ENCODE measurements at regions not wholly inside any gene's neighbourhood (a gene's known extent, or its start where the extent isn't known, plus 50 kb on each side); places are given as distances from the start of the nearest gene placed in this dataset.
"Not testable (repeated sequence)": the region's sequence is repeated elsewhere in the genome, so short reads cannot be mapped to it uniquely, and the experiment has no call there.

- H3K4me3 Mint-ChIP-seq; DNase-seq; H3K4me1 ChIP-seq (ENCODE audit: insufficient read depth, low read length); H3K36me3 ChIP-seq (ENCODE audit: insufficient read depth, low read length); H3K27ac ChIP-seq (ENCODE audit: low read depth, low read length); H3K36me3 Mint-ChIP-seq; H3K27ac Mint-ChIP-seq; CTCF ChIA-PET (ENCODE audit: partially characterized antibody); POLR2A ChIA-PET (ENCODE audit: partially characterized antibody); H3K4me3 ChIP-seq (ENCODE audit: low read length in 2 of 2); H3K9me3 Mint-ChIP-seq; H3K9me3 ChIP-seq (ENCODE audit: control insufficient read depth in 1 of 2, low read length in 2 of 2); intact Hi-C loops (cut with micrococcal nuclease); H3K4me1 Mint-ChIP-seq; H3K27me3 Mint-ChIP-seq; H3K27me3 ChIP-seq (ENCODE audit: insufficient read depth, low read length): not testable (repeated sequence)
Observed at GRCh38 chr10:46156866-46157265, 110.8 kb upstream of the MSMB start.

GRCh38 chr10:46169736-46170135, 117.1 kb upstream of the ANTXRL start:
- POLR2A ChIA-PET (ENCODE audit: partially characterized antibody) = no interaction called here
- Histone ChIP-seq H3K4me3 (ENCODE audit: low read length in 2 of 2) (no peak overlapping the region), H3K27me3 (ENCODE audit: insufficient read depth, low read length) (no peaks in the 10 kb centered on the region), H3K36me3 (ENCODE audit: insufficient read depth, low read length) (no peaks in the 10 kb centered on the region), H3K9me3 (ENCODE audit: control insufficient read depth in 1 of 2, low read length in 2 of 2) (no peaks in the 10 kb centered on the region), H3K4me1 (ENCODE audit: insufficient read depth, low read length) (no peaks in the 10 kb centered on the region), H3K27ac (ENCODE audit: low read depth, low read length) (no peak overlapping the region)
- Mint-ChIP-seq H3K36me3 (peaks cover 0 to 12% of the 10 kb centered on the region in 2 donors), H3K4me1 (no peaks in the 10 kb centered on the region), H3K27ac (no peak overlapping the region), H3K27me3 (no peaks in the 10 kb centered on the region), H3K4me3 (no peak overlapping the region), H3K9me3 (peaks cover 0 to 18% (median 12%) of the 10 kb centered on the region in 8 donors)
- intact Hi-C loops (cut with micrococcal nuclease) = loop anchor here (10.0 kb wide), 1 partner anchor 85 kb away; no protein-coding TSS in a partner anchor
- CTCF ChIA-PET (ENCODE audit: partially characterized antibody) = no interaction called here
- no peak for DNase-seq

- Histone ChIP-seq H3K4me3 (ENCODE audit: low read length in 2 of 2) (no peak overlapping the region), H3K9me3 (ENCODE audit: control insufficient read depth in 1 of 2, low read length in 2 of 2) (no peaks in the 10 kb centered on the region), H3K27ac (ENCODE audit: low read depth, low read length) (no peak overlapping the region), H3K36me3 (ENCODE audit: insufficient read depth, low read length) (no peaks in the 10 kb centered on the region), H3K27me3 (ENCODE audit: insufficient read depth, low read length) (no peaks in the 10 kb centered on the region), H3K4me1 (ENCODE audit: insufficient read depth, low read length) (no peaks in the 10 kb centered on the region)
- H3K9me3 Mint-ChIP-seq = peaks cover 0 to 18% (median 12%) of the 10 kb centered on the region in 8 donors
- no peak for DNase-seq
- CTCF ChIA-PET (ENCODE audit: partially characterized antibody) = interaction anchor here (0.8 kb wide), 1 partner anchor 141 kb away, joined by 3 read pairs; no protein-coding TSS in a partner anchor
- POLR2A ChIA-PET (ENCODE audit: partially characterized antibody) = no interaction called here
- H3K4me3 Mint-ChIP-seq = no peak overlapping the region
- peaks cover 0 to 12% of the 10 kb centered on the region in 2 donors for H3K36me3 Mint-ChIP-seq
- H3K4me1 Mint-ChIP-seq = no peaks in the 10 kb centered on the region
- no peak overlapping the region for H3K27ac Mint-ChIP-seq
- intact Hi-C loops (cut with micrococcal nuclease) = no loop called here
- no peaks in the 10 kb centered on the region for H3K27me3 Mint-ChIP-seq
Observed at GRCh38 chr10:46170789-46171188, 116.0 kb upstream of the ANTXRL start.

- no peak overlapping the region for H3K4me3 ChIP-seq (ENCODE audit: low read length in 2 of 2)
- ChIA-PET POLR2A (ENCODE audit: partially characterized antibody) (no interaction called here), CTCF (ENCODE audit: partially characterized antibody) (interaction anchor here (0.8 kb wide), 1 partner anchor 142 kb away, joined by 3 read pairs; no protein-coding TSS in a partner anchor)
- Mint-ChIP-seq H3K4me3 (no peak overlapping the region), H3K4me1 (no peaks in the 10 kb centered on the region), H3K27ac (no peak overlapping the region), H3K27me3 (no peaks in the 10 kb centered on the region), H3K9me3 (peaks cover 0 to 18% (median 12%) of the 10 kb centered on the region in 8 donors), H3K36me3 (peaks cover 0 to 12% of the 10 kb centered on the region in 2 donors)
- H3K27ac ChIP-seq (ENCODE audit: low read depth, low read length) = no peak overlapping the region
- intact Hi-C loops (cut with micrococcal nuclease) = no loop called here
- H3K36me3 ChIP-seq (ENCODE audit: insufficient read depth, low read length) = no peaks in the 10 kb centered on the region
- DNase-seq = no peak
- no peaks in the 10 kb centered on the region for H3K9me3 ChIP-seq (ENCODE audit: control insufficient read depth in 1 of 2, low read length in 2 of 2)
- no peaks in the 10 kb centered on the region for H3K4me1 ChIP-seq (ENCODE audit: insufficient read depth, low read length)
- no peaks in the 10 kb centered on the region for H3K27me3 ChIP-seq (ENCODE audit: insufficient read depth, low read length)
Observed at GRCh38 chr10:46171661-46172060, 115.1 kb upstream of the ANTXRL start.

GRCh38 chr10:46175296-46175695, 111.5 kb upstream of the ANTXRL start:
- no peaks in the 10 kb centered on the region for H3K36me3 ChIP-seq (ENCODE audit: insufficient read depth, low read length)
- POLR2A ChIA-PET (ENCODE audit: partially characterized antibody) = no interaction called here
- peaks cover 0 to 9% of the 10 kb centered on the region in 2 donors for H3K36me3 Mint-ChIP-seq
- CTCF ChIA-PET (ENCODE audit: partially characterized antibody) = no interaction called here
- no peak overlapping the region for H3K27ac Mint-ChIP-seq
- H3K27ac ChIP-seq (ENCODE audit: low read depth, low read length) = no peak overlapping the region
- intact Hi-C loops (cut with micrococcal nuclease) = no loop called here
- H3K4me1 ChIP-seq (ENCODE audit: insufficient read depth, low read length) = no peaks in the 10 kb centered on the region
- no peak overlapping the region for H3K4me3 ChIP-seq (ENCODE audit: low read length in 2 of 2)
- H3K27me3 ChIP-seq (ENCODE audit: insufficient read depth, low read length) = no peaks in the 10 kb centered on the region
- no peak overlapping the region for H3K4me3 Mint-ChIP-seq
- H3K9me3 Mint-ChIP-seq = peaks cover 0 to 14% (median 7%) of the 10 kb centered on the region in 8 donors
- no peaks in the 10 kb centered on the region for H3K9me3 ChIP-seq (ENCODE audit: control insufficient read depth in 1 of 2, low read length in 2 of 2)
- no peaks in the 10 kb centered on the region for H3K27me3 Mint-ChIP-seq
- no peak for DNase-seq
- peaks cover 0 to 3% (median 0%) of the 10 kb centered on the region in 4 donors for H3K4me1 Mint-ChIP-seq

- Mint-ChIP-seq H3K4me3 (no peak overlapping the region), H3K27ac (no peak overlapping the region), H3K4me1 (peaks cover 0 to 3% (median 0%) of the 10 kb centered on the region in 4 donors), H3K27me3 (no peaks in the 10 kb centered on the region), H3K36me3 (peaks cover 0 to 6% of the 10 kb centered on the region in 2 donors), H3K9me3 (peaks cover 0 to 10% (median 3%) of the 10 kb centered on the region in 8 donors)
- CTCF ChIA-PET (ENCODE audit: partially characterized antibody) = no interaction called here
- Histone ChIP-seq H3K27me3 (ENCODE audit: insufficient read depth, low read length) (no peaks in the 10 kb centered on the region), H3K27ac (ENCODE audit: low read depth, low read length) (no peak overlapping the region), H3K36me3 (ENCODE audit: insufficient read depth, low read length) (no peaks in the 10 kb centered on the region), H3K4me1 (ENCODE audit: insufficient read depth, low read length) (no peaks in the 10 kb centered on the region), H3K9me3 (ENCODE audit: control insufficient read depth in 1 of 2, low read length in 2 of 2) (no peaks in the 10 kb centered on the region), H3K4me3 (ENCODE audit: low read length in 2 of 2) (no peak overlapping the region)
- intact Hi-C loops (cut with micrococcal nuclease) = no loop called here
- DNase-seq = no peak
- POLR2A ChIA-PET (ENCODE audit: partially characterized antibody) = interaction anchor here (0.7 kb wide), 1 partner anchor 156 kb away, joined by 3 read pairs; no protein-coding TSS in a partner anchor
Observed at GRCh38 chr10:46175831-46176230, 111.0 kb upstream of the ANTXRL start.

GRCh38 chr10:46187431-46187830, 99.4 kb upstream of the ANTXRL start:
- H3K4me3 ChIP-seq (ENCODE audit: low read length in 2 of 2); POLR2A ChIA-PET (ENCODE audit: partially characterized antibody); H3K4me3 Mint-ChIP-seq; DNase-seq; H3K4me1 ChIP-seq (ENCODE audit: insufficient read depth, low read length); H3K36me3 ChIP-seq (ENCODE audit: insufficient read depth, low read length); H3K27ac ChIP-seq (ENCODE audit: low read depth, low read length); CTCF ChIA-PET (ENCODE audit: partially characterized antibody); H3K27ac Mint-ChIP-seq; intact Hi-C loops (cut with micrococcal nuclease); H3K9me3 ChIP-seq (ENCODE audit: control insufficient read depth in 1 of 2, low read length in 2 of 2); H3K4me1 Mint-ChIP-seq; H3K27me3 ChIP-seq (ENCODE audit: insufficient read depth, low read length); H3K27me3 Mint-ChIP-seq; H3K9me3 Mint-ChIP-seq: not testable (repeated sequence)
- H3K36me3 Mint-ChIP-seq = peaks cover 12 to 21% of the 10 kb centered on the region in 2 donors

GRCh38 chr10:46197050-46197449, 89.7 kb upstream of the ANTXRL start:
- ChIA-PET CTCF (ENCODE audit: partially characterized antibody) (no interaction called here), POLR2A (ENCODE audit: partially characterized antibody) (no interaction called here)
- H3K4me1 ChIP-seq (ENCODE audit: insufficient read depth, low read length) = no peaks in the 10 kb centered on the region
- H3K27ac ChIP-seq (ENCODE audit: low read depth, low read length) = no peak overlapping the region
- Mint-ChIP-seq H3K4me3 (no peak overlapping the region), H3K9me3 (peaks cover 0 to 3% (median 0%) of the 10 kb centered on the region in 8 donors), H3K27ac (no peak overlapping the region), H3K27me3 (no peaks in the 10 kb centered on the region), H3K36me3 (peaks cover 7 to 16% of the 10 kb centered on the region in 2 donors), H3K4me1 (peaks cover 0 to 2% (median 0%) of the 10 kb centered on the region in 4 donors)
- no peaks in the 10 kb centered on the region for H3K27me3 ChIP-seq (ENCODE audit: insufficient read depth, low read length)
- intact Hi-C loops (cut with micrococcal nuclease) = no loop called here
- no peak overlapping the region for H3K4me3 ChIP-seq (ENCODE audit: low read length in 2 of 2)
- H3K9me3 ChIP-seq (ENCODE audit: control insufficient read depth in 1 of 2, low read length in 2 of 2) = no peaks in the 10 kb centered on the region
- DNase-seq = no peak
- no peaks in the 10 kb centered on the region for H3K36me3 ChIP-seq (ENCODE audit: insufficient read depth, low read length)

Data from CD4-positive, alpha-beta memory T cell (primary cell).